ENCODE measurements at regions not wholly inside any gene's neighbourhood (a gene's known extent, or its start where the extent isn't known, plus 50 kb on each side); places are given as distances from the start of the nearest gene placed in this dataset.

- TF ChIP-seq POLR2A (IDR thresholded peaks at IDR 0.05) (no peak), CTCF (IDR thresholded peaks at IDR 0.05) (no peak)
These were observed 245.0 kb downstream of the SHOX2 start for GRCh38 chr3:157861076-157861765.
